SK-N-SH (cell line): ENCODE measurements at regions not wholly inside any gene's neighbourhood (a gene's known extent, or its start where the extent isn't known, plus 50 kb on each side); places are given as distances from the start of the nearest gene placed in this dataset.

Experiments
- EP300 ChIP-seq, 2 experiments: IDR thresholded peaks; 2 replicates each; pipeline versions ENCODE4 v1.4.0 to v1.6.1; 2012; ENCODE audit warnings: borderline replicate concordance in 1 of 2, low read depth in 1 of 2, low read length in 1 of 2
- EZH2phosphoT487 ChIP-seq: fragments of 200-600 bp; sonication (generic); IDR thresholded peaks from 2 replicates; pipeline ENCODE4 v1.6.1; 2017; ENCODE audit warnings: low read depth, mixed run types, mild to moderate bottlenecking, antibody characterized with exemption, moderate library complexity, borderline replicate concordance
- FOXM1 ChIP-seq: IDR thresholded peaks from 2 replicates; pipeline ENCODE4 v1.4.0; 2012; ENCODE audit warnings: low read depth, mild to moderate bottlenecking
- MAX ChIP-seq: IDR thresholded peaks from 2 replicates; pipeline ENCODE4 v1.4.0; 2012; ENCODE audit warnings: low read depth
- MEF2A ChIP-seq: IDR thresholded peaks from 2 replicates; pipeline ENCODE4 v1.4.0; 2012; ENCODE audit warnings: low read depth, borderline replicate concordance
- NFIC ChIP-seq: IDR thresholded peaks from 2 replicates; pipeline ENCODE4 v1.4.0; 2012; ENCODE audit warnings: borderline replicate concordance
- RCOR1 ChIP-seq: fragments of 150-350 bp; IDR thresholded peaks from 2 replicates; pipeline ENCODE4 v1.6.1; 2017; ENCODE audit warnings: antibody characterized with exemption, low read length
- RXRA ChIP-seq: IDR thresholded peaks from 2 replicates; pipeline ENCODE4 v1.4.0; 2012; ENCODE audit warnings: low read depth, mild to moderate bottlenecking, borderline replicate concordance
- TEAD4 ChIP-seq: IDR thresholded peaks from 2 replicates; pipeline ENCODE4 v1.4.0; 2012; ENCODE audit warnings: mild to moderate bottlenecking, borderline replicate concordance; ENCODE audit not compliant: insufficient read depth
- YY1 ChIP-seq: IDR thresholded peaks from 2 replicates; pipeline ENCODE4 v1.4.0; 2012; ENCODE audit warnings: low read depth, mild to moderate bottlenecking
- TF ChIP-seq, protein P1 (sequence below): fragments of 200-600 bp; sonication (generic); IDR thresholded peaks from 2 replicates; pipeline ENCODE4 v1.6.1; 2017; ENCODE audit warnings: antibody characterized with exemption, mild to moderate bottlenecking, moderate library complexity

- TF ChIP-seq MEF2A (no peak), MAX (no peak), NFIC (no peak), EZH2phosphoT487 (no peak), YY1 (no peak), EP300 (IDR thresholded peaks at IDR 0.05; ENCODE audit: borderline replicate concordance in 1 of 2, low read depth in 1 of 2, low read length in 1 of 2) (no peak), TEAD4 (no peak), FOXM1 (no peak), RCOR1 (no peak), RXRA (no peak)
- TF ChIP-seq, protein P1, sequence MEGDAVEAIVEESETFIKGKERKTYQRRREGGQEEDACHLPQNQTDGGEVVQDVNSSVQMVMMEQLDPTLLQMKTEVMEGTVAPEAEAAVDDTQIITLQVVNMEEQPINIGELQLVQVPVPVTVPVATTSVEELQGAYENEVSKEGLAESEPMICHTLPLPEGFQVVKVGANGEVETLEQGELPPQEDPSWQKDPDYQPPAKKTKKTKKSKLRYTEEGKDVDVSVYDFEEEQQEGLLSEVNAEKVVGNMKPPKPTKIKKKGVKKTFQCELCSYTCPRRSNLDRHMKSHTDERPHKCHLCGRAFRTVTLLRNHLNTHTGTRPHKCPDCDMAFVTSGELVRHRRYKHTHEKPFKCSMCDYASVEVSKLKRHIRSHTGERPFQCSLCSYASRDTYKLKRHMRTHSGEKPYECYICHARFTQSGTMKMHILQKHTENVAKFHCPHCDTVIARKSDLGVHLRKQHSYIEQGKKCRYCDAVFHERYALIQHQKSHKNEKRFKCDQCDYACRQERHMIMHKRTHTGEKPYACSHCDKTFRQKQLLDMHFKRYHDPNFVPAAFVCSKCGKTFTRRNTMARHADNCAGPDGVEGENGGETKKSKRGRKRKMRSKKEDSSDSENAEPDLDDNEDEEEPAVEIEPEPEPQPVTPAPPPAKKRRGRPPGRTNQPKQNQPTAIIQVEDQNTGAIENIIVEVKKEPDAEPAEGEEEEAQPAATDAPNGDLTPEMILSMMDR: no peak
Observed at GRCh38 chr2:146119586-146119985, 1599.7 kb upstream of the ZEB2 start.
